T-helper 2 cell treated with Interferon-gamma antibody and Interleukin-4, amounts not matched to agents 5 μg/mL and 100 μg/mL, for 36 hours (primary cell): ENCODE measurements at regions not wholly inside any gene's neighbourhood (a gene's known extent, or its start where the extent isn't known, plus 50 kb on each side); places are given as distances from the start of the nearest gene placed in this dataset.

Source experiments
- DNase-seq: peaks from one replicate; pipeline ENCODE4 v3.0.0; 2021; ENCODE audit warnings: low spot score
- H3K27ac Mint-ChIP-seq: one replicate; pipeline ENCODE4 v1.8.0; 2021; ENCODE audit warnings: mild to moderate bottlenecking, mixed read lengths
- H3K27me3 Mint-ChIP-seq: one replicate; pipeline ENCODE4 v1.8.0; 2021; ENCODE audit warnings: low read depth, mixed read lengths
- H3K36me3 Mint-ChIP-seq: one replicate; pipeline ENCODE4 v1.8.0; 2021; ENCODE audit warnings: low read depth, mixed read lengths
- H3K4me1 Mint-ChIP-seq: one replicate; pipeline ENCODE4 v1.8.0; 2021; ENCODE audit warnings: low read depth, mixed read lengths
- H3K4me3 Mint-ChIP-seq: one replicate; pipeline ENCODE4 v1.8.0; 2022; ENCODE audit warnings: mild to moderate bottlenecking, moderate library complexity, mixed read lengths
- H3K9me3 Mint-ChIP-seq: one replicate; pipeline ENCODE4 v1.8.0; 2021; ENCODE audit warnings: mixed read lengths

GRCh38 chr6:144590532-144590931 is 305.4 kb downstream of the UTRN start:
- Mint-ChIP-seq H3K9me3 (no peaks in the 10 kb centered on the region), H3K36me3 (peaks cover 47% of the 10 kb centered on the region), H3K27ac (no peak overlapping the region), H3K4me3 (no peak overlapping the region), H3K4me1 (peaks cover 33% of the 10 kb centered on the region), H3K27me3 (no peaks in the 10 kb centered on the region)
- no peak for DNase-seq

GRCh38 chr6:144593392-144593791 is 308.3 kb downstream of the UTRN start:
- Mint-ChIP-seq H3K9me3 (no peaks in the 10 kb centered on the region), H3K27me3 (no peaks in the 10 kb centered on the region), H3K27ac (no peak overlapping the region), H3K4me3 (no peak overlapping the region), H3K4me1 (peaks cover 16% of the 10 kb centered on the region), H3K36me3 (peaks cover 42% of the 10 kb centered on the region)
- no peak for DNase-seq

GRCh38 chr6:144594585-144594984 is 309.4 kb downstream of the UTRN start:
- Mint-ChIP-seq H3K9me3 (no peaks in the 10 kb centered on the region), H3K4me3 (no peak overlapping the region), H3K27ac (no peak overlapping the region), H3K27me3 (no peaks in the 10 kb centered on the region), H3K36me3 (peaks cover 40% of the 10 kb centered on the region), H3K4me1 (peaks cover 18% of the 10 kb centered on the region)
- no peak for DNase-seq

- H3K27me3 Mint-ChIP-seq: no peaks in the 10 kb centered on the region
- peaks cover 46% of the 10 kb centered on the region for H3K36me3 Mint-ChIP-seq
- peaks cover 5% of the 10 kb centered on the region for H3K9me3 Mint-ChIP-seq
- DNase-seq: no peak
- H3K27ac Mint-ChIP-seq: no peak overlapping the region
- peaks cover 20% of the 10 kb centered on the region for H3K4me1 Mint-ChIP-seq
- no peak overlapping the region for H3K4me3 Mint-ChIP-seq
Observed at GRCh38 chr6:144595266-144595665, 310.1 kb downstream of the UTRN start.

- Mint-ChIP-seq H3K4me3 (no peak overlapping the region), H3K36me3 (peaks cover 50% of the 10 kb centered on the region), H3K27ac (no peak overlapping the region), H3K4me1 (peaks cover 27% of the 10 kb centered on the region), H3K9me3 (peaks cover 19% of the 10 kb centered on the region), H3K27me3 (no peaks in the 10 kb centered on the region)
- no peak for DNase-seq
Observed at GRCh38 chr6:144597511-144597910, 312.4 kb downstream of the UTRN start.

- Mint-ChIP-seq H3K27ac (no peak overlapping the region), H3K4me1 (peaks cover 38% of the 10 kb centered on the region), H3K4me3 (no peak overlapping the region), H3K36me3 (peaks cover 44% of the 10 kb centered on the region), H3K9me3 (peaks cover 19% of the 10 kb centered on the region), H3K27me3 (no peaks in the 10 kb centered on the region)
- DNase-seq: no peak
Observed at GRCh38 chr6:144599615-144600014, 314.5 kb downstream of the UTRN start.

DNA sequence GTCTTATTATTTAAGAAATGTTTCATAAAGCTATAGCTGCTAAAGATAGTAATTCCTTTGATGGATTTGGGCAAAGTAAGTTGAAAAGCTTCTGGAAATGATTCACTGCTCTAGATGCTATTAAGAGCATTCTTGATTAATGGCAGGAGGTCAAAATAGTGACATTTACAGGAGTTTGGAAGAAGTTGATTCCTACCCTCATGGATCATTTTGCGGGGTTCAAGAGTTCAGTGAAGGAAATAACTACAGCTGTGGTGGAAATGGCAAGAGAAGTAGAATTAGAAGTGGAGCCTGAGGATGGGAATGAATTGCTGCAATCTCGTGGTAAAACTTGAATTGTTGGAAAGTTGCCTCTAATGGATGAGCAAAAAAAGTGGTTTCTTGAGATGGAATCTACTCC is 316.1 kb downstream of the UTRN start:
- H3K27ac Mint-ChIP-seq: no peak overlapping the region

GRCh38 chr6:144602523-144603180 is 317.5 kb downstream of the UTRN start:
- Mint-ChIP-seq H3K9me3 (peaks cover 22% of the 10 kb centered on the region), H3K27me3 (no peaks in the 10 kb centered on the region), H3K36me3 (peaks cover 53% of the 10 kb centered on the region), H3K27ac (no peak overlapping the region), H3K4me1 (peaks cover 37% of the 10 kb centered on the region), H3K4me3 (peak overlapping the region; percentile 10)
- peak; percentile 41 for DNase-seq

More for the DNA sequence above, 316.1 kb downstream of the UTRN start:
- H3K9me3 Mint-ChIP-seq: peaks cover 19% of the 10 kb centered on the region
- peaks cover 38% of the 10 kb centered on the region for H3K4me1 Mint-ChIP-seq
- H3K4me3 Mint-ChIP-seq: no peak overlapping the region
- no peaks in the 10 kb centered on the region for H3K27me3 Mint-ChIP-seq
- DNase-seq: no peak
- peaks cover 46% of the 10 kb centered on the region for H3K36me3 Mint-ChIP-seq

DNA sequence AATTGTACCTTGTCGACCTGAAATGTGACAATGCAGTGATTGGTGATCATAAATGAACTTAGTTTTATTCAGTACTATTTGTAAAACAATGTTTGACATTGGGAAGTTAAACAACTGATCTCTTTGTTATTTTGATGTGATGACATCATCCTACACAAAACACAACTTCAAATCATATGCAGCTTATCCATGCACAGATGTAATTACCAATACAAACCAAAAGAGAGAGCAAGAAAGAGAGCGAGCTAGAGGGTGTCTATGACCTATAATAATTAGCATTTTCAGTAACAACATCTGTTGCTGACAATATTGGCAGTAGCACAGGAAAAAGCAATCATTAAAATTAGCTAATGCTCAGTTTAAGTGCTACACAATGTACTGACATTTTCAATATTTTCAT is 320.9 kb downstream of the UTRN start:
- no peak for DNase-seq
- peaks cover 47% of the 10 kb centered on the region for H3K36me3 Mint-ChIP-seq
- no peak overlapping the region for H3K27ac Mint-ChIP-seq
- H3K4me3 Mint-ChIP-seq: no peak overlapping the region
- H3K27me3 Mint-ChIP-seq: no peaks in the 10 kb centered on the region
- peaks cover 40% of the 10 kb centered on the region for H3K4me1 Mint-ChIP-seq
- peaks cover 15% of the 10 kb centered on the region for H3K9me3 Mint-ChIP-seq

GRCh38 chr6:144607998-144608735 is 323.0 kb downstream of the UTRN start:
- Mint-ChIP-seq H3K4me3 (peak overlapping the region; percentile 29), H3K4me1 (peaks cover 37% of the 10 kb centered on the region), H3K36me3 (peaks cover 41% of the 10 kb centered on the region), H3K27me3 (no peaks in the 10 kb centered on the region), H3K27ac (no peak overlapping the region), H3K9me3 (peaks cover 9% of the 10 kb centered on the region)
- DNase-seq: no peak

GRCh38 chr6:144612811-144613210 is 327.7 kb downstream of the UTRN start:
- H3K27me3 Mint-ChIP-seq: no peaks in the 10 kb centered on the region
- no peak overlapping the region for H3K4me3 Mint-ChIP-seq
- no peak for DNase-seq
- H3K9me3 Mint-ChIP-seq: peaks cover 4% of the 10 kb centered on the region
- peaks cover 25% of the 10 kb centered on the region for H3K36me3 Mint-ChIP-seq
- peaks cover 29% of the 10 kb centered on the region for H3K4me1 Mint-ChIP-seq
- no peak overlapping the region for H3K27ac Mint-ChIP-seq

DNA sequence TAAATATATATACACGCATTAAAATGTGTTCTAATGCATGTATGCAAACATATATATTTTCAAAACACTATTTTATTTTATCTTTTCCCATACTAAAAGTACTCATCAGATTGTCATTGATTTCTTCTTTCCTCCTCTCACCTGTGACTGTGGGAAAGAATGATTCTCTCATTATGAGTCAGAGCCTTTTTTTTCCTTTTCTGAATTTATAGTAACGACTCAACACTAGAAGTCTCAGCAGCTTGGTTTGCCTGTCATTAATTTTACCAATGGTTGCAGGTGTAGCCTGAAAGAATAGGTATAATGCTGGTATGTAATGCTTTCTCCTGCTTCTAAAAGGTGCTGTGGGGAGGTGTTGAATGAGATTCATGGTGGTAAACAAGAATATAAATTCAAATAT is 328.7 kb downstream of the UTRN start:
- DNase-seq: no peak
- H3K9me3 Mint-ChIP-seq: no peaks in the 10 kb centered on the region
- H3K36me3 Mint-ChIP-seq: peaks cover 16% of the 10 kb centered on the region
- no peak overlapping the region for H3K27ac Mint-ChIP-seq
- H3K4me3 Mint-ChIP-seq: no peak overlapping the region
- H3K4me1 Mint-ChIP-seq: peaks cover 18% of the 10 kb centered on the region
- H3K27me3 Mint-ChIP-seq: no peaks in the 10 kb centered on the region

DNA sequence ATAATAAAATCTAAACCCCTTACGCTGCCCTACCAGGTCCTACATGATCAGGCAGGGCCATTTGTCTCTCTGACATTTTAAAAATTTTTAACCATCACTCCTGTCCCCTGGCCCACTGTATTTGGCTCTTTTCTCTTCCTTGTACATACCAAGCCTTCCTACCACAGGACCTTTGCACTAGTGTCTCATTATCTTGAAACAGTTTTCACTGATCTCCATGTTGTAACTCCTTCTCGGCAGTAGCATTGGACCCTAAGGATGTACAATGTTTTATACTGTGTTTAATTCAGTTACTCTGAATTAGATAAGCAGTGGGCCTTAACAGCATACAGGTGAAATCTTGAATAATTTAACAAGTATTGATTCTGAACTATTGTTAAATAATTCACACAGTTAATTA is 330.7 kb downstream of the UTRN start:
- Mint-ChIP-seq H3K9me3 (no peaks in the 10 kb centered on the region), H3K36me3 (peaks cover 11% of the 10 kb centered on the region), H3K4me1 (peaks cover 18% of the 10 kb centered on the region), H3K27ac (no peak overlapping the region), H3K4me3 (no peak overlapping the region), H3K27me3 (no peaks in the 10 kb centered on the region)
- no peak for DNase-seq

DNA sequence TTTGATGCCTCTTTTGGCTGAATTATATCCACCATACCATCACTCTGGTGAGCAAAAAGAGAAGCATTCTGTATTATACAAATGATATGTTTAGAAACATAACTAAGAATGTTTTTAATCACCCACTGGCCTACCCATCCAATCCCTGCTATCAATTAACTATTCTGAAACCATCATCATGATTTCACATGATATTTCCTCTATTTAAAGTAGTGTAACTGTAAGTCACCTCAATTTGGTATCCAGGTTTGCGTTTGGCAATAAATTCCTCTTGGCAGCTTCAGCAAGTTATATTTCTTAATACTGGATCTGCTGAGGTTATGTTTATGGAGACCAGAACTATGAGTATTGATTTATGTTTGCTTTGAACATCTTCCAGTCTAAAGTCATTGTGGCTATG is 332.1 kb downstream of the UTRN start:
- Mint-ChIP-seq H3K27ac (no peak overlapping the region), H3K9me3 (no peaks in the 10 kb centered on the region)

More for the DNA sequence above, 332.1 kb downstream of the UTRN start:
- Mint-ChIP-seq H3K4me3 (no peak overlapping the region), H3K27me3 (no peaks in the 10 kb centered on the region), H3K4me1 (peaks cover 16% of the 10 kb centered on the region), H3K36me3 (peaks cover 9% of the 10 kb centered on the region)
- no peak for DNase-seq
